ENCODE measurements at regions not wholly inside any gene's neighbourhood (a gene's known extent, or its start where the extent isn't known, plus 50 kb on each side); places are given as distances from the start of the nearest gene placed in this dataset.

GRCh38 chr18:44175891-44176290 lies 504.8 kb upstream of the SETBP1 start:
- Histone ChIP-seq H3K36me3 (ENCODE audit: low read depth) (no peaks in the 10 kb centered on the region), H3K4me3 (no peak overlapping the region), H3K9me3 (no peaks in the 10 kb centered on the region), H3K4me1 (ENCODE audit: low read depth) (no peaks in the 10 kb centered on the region)
- ATAC-seq: no peak
- DNase-seq: no peak
- no peak for TF ChIP-seq CTCF (IDR thresholded peaks at IDR 0.05)
- intact Hi-C loops (cut with DNase I, micrococcal nuclease): no loop called here

- ATAC-seq: no peak
- Histone ChIP-seq H3K9me3 (no peaks in the 10 kb centered on the region), H3K4me3 (no peak overlapping the region), H3K4me1 (ENCODE audit: low read depth) (no peaks in the 10 kb centered on the region), H3K36me3 (ENCODE audit: low read depth) (no peaks in the 10 kb centered on the region)
- intact Hi-C loops (cut with DNase I, micrococcal nuclease): no loop called here
- peak in 2 of 3 donors; percentile 25 to 30 for DNase-seq
- no peak for TF ChIP-seq CTCF (IDR thresholded peaks at IDR 0.05)
These were observed 502.2 kb upstream of the SETBP1 start for GRCh38 chr18:44178476-44178875.

GRCh38 chr18:44179693-44180092 lies 501.0 kb upstream of the SETBP1 start:
- TF ChIP-seq CTCF (IDR thresholded peaks at IDR 0.05): no peak
- no peaks in the 10 kb centered on the region for H3K4me1 ChIP-seq (ENCODE audit: low read depth)
- ATAC-seq (no peak), DNase-seq (no peak)
- H3K9me3 ChIP-seq: no peaks in the 10 kb centered on the region
- H3K36me3 ChIP-seq (ENCODE audit: low read depth): no peaks in the 10 kb centered on the region
- H3K4me3 ChIP-seq: no peak overlapping the region
- intact Hi-C loops (cut with DNase I, micrococcal nuclease): no loop called here

GRCh38 chr18:44180683-44181082 lies 500.0 kb upstream of the SETBP1 start:
- TF ChIP-seq CTCF (IDR thresholded peaks at IDR 0.05): no peak
- intact Hi-C loops (cut with DNase I, micrococcal nuclease): no loop called here
- no peak for ATAC-seq
- Histone ChIP-seq H3K36me3 (ENCODE audit: low read depth) (no peaks in the 10 kb centered on the region), H3K4me1 (ENCODE audit: low read depth) (no peaks in the 10 kb centered on the region), H3K9me3 (no peaks in the 10 kb centered on the region), H3K4me3 (no peak overlapping the region)
- DNase-seq: no peak

- no peak for DNase-seq
- no peak for TF ChIP-seq CTCF (IDR thresholded peaks at IDR 0.05)
These were observed 498.5 kb upstream of the SETBP1 start for GRCh38 chr18:44181951-44182747.

More at GRCh38 chr18:44181951-44182747, 498.5 kb upstream of the SETBP1 start:
- H3K4me1 ChIP-seq (ENCODE audit: low read depth): no peaks in the 10 kb centered on the region
- no peaks in the 10 kb centered on the region for H3K36me3 ChIP-seq (ENCODE audit: low read depth)
- H3K4me3 ChIP-seq: no peak overlapping the region
- no peaks in the 10 kb centered on the region for H3K9me3 ChIP-seq
- ATAC-seq: no peak
- intact Hi-C loops (cut with DNase I, micrococcal nuclease): no loop called here
